Spleen (tissue), 7 donors: ENCODE measurements at regions not wholly inside any gene's neighbourhood (a gene's known extent, or its start where the extent isn't known, plus 50 kb on each side); places are given as distances from the start of the nearest gene placed in this dataset.

ENCODE experiments used
- CTCF ChIP-seq, 11 experiments: fragments of 200-600 bp in 7 of 11; fragments of 450-650 bp in 4 of 11; sonication (generic) in 4 of 11; IDR thresholded peaks in 8 of 11; conservative IDR thresholded peaks in 3 of 11; 1 replicate in 7 of 11; 2 replicates in 4 of 11; pipeline versions ENCODE4 v1.4.0 to v1.8.0; 2016 to 2021; ENCODE audit warnings: antibody characterized with exemption in 11 of 11, inconsistent platforms in 4 of 11, mild to moderate bottlenecking in 1 of 11
- POLR2A ChIP-seq, 3 donors: fragments of 450-650 bp; IDR thresholded peaks; one replicate each; pipeline ENCODE4 v1.5.1; 2017; ENCODE audit warnings: antibody characterized with exemption in 3 of 3, mild to moderate bottlenecking in 1 of 3
- donor health status: DM: no; HTN: no; CAD: no; lungs with moderate emphysema.
- donor health status: DM: no; HTN: no; CAD: no.
- donor health status: DM: no; HTN: no; CAD: no.

GRCh38 chr12:94010307-94010706, 138.1 kb upstream of the PLXNC1 start:
- no peak for TF ChIP-seq CTCF (IDR thresholded peaks at IDR 0.05 in 8 of 11, conservative IDR thresholded peaks at IDR 0.05 in 3 of 11)
- TF ChIP-seq POLR2A (IDR thresholded peaks at IDR 0.05) = no peak
